Neural cell (in vitro differentiated cells): ENCODE measurements at regions not wholly inside any gene's neighbourhood (a gene's known extent, or its start where the extent isn't known, plus 50 kb on each side); places are given as distances from the start of the nearest gene placed in this dataset.

ENCODE experiments used
- H2AFZ ChIP-seq: fragments of 200-600, 300-800 bp; sonication (generic), shearing (Covaris generic); 2 replicates; pipeline ENCODE4 v1.6.0; 2014; ENCODE audit warnings: low read depth, mild to moderate bottlenecking, antibody characterized with exemption, low read length, moderate library complexity
- H3F3A ChIP-seq: fragments of 200-600 bp; shearing (Covaris generic); 2 replicates; pipeline ENCODE4 v1.6.1; 2016; ENCODE audit warnings: mild to moderate bottlenecking, moderate library complexity, mixed read lengths, antibody characterized with exemption, low read length; ENCODE audit not compliant: insufficient read depth, poor library complexity, severe bottlenecking
- H3K27ac ChIP-seq: fragments of 200-600, 300-800 bp; sonication (generic), shearing (Covaris generic); 2 replicates; pipeline ENCODE4 v1.5.1; 2014; ENCODE audit warnings: mild to moderate bottlenecking, low read length, moderate library complexity
- H3K27me3 ChIP-seq: fragments of 300-800, 200-600 bp; sonication (generic), shearing (Covaris generic); 2 replicates; pipeline ENCODE4 v1.6.0; 2014; ENCODE audit warnings: mild to moderate bottlenecking, low read depth, low read length, moderate library complexity; ENCODE audit not compliant: insufficient read depth
- H3K36me3 ChIP-seq: fragments of 300-800, 200-600 bp; sonication (generic), shearing (Covaris generic); 2 replicates; pipeline ENCODE4 v1.5.1; 2014; ENCODE audit warnings: mild to moderate bottlenecking, antibody characterized with exemption, low read length, moderate library complexity; ENCODE audit not compliant: insufficient read depth
- H3K4me2 ChIP-seq: fragments of 300-800, 200-600 bp; sonication (generic), shearing (Covaris generic); 2 replicates; pipeline ENCODE4 v1.6.0; 2014; ENCODE audit warnings: mild to moderate bottlenecking, low read length
- H3K4me3 ChIP-seq: fragments of 300-800, 200-600 bp; sonication (generic), shearing (Covaris generic); 2 replicates; pipeline ENCODE4 v1.5.1; 2014; ENCODE audit warnings: mild to moderate bottlenecking, low read length, moderate library complexity
- H3K79me2 ChIP-seq: fragments of 200-600 bp; shearing (Covaris generic); replicated peaks from 2 replicates; pipeline ENCODE4 v1.6.0; 2014; ENCODE audit warnings: mild to moderate bottlenecking, low read length, moderate library complexity; ENCODE audit not compliant: insufficient read depth
- H3K9ac ChIP-seq: fragments of 300-800, 200-600 bp; sonication (generic), shearing (Covaris generic); 2 replicates; pipeline ENCODE4 v1.6.1; 2016; ENCODE audit warnings: mild to moderate bottlenecking, low read length, mixed read lengths
- H3K9me2 ChIP-seq: fragments of 200-600 bp; shearing (Covaris generic); 2 replicates; pipeline ENCODE4 v1.6.1; 2016; ENCODE audit warnings: mild to moderate bottlenecking, low read length, mixed read lengths; ENCODE audit not compliant: insufficient read depth
- H3K9me3 ChIP-seq: fragments of 200-600, 300-800 bp; sonication (generic), shearing (Covaris generic); 2 replicates; pipeline ENCODE4 v1.6.1; 2016; ENCODE audit warnings: mild to moderate bottlenecking, mixed run types, low read length, moderate library complexity, mixed read lengths
- H4K20me1 ChIP-seq: fragments of 200-600 bp; shearing (Covaris generic); 2 replicates; pipeline ENCODE4 v1.6.1; 2016; ENCODE audit warnings: mild to moderate bottlenecking, mixed run types; ENCODE audit not compliant: insufficient read depth
- CTCF ChIP-seq: fragments of 450-650 bp; IDR thresholded peaks from 2 replicates; pipeline ENCODE4 v1.5.1; 2014; ENCODE audit warnings: antibody characterized with exemption, mild to moderate bottlenecking, moderate library complexity; ENCODE audit not compliant: poor library complexity, severe bottlenecking
- EP300 ChIP-seq: fragments of 450-650 bp; conservative IDR thresholded peaks from 2 replicates; pipeline ENCODE4 v1.6.1; 2014; ENCODE audit warnings: antibody characterized with exemption, mild to moderate bottlenecking, moderate library complexity; ENCODE audit not compliant: poor library complexity, severe bottlenecking
- EZH2 ChIP-seq: fragments of 200-600, 300-800 bp; shearing (Covaris generic), sonication (generic); IDR thresholded peaks from 2 replicates; pipeline ENCODE4 v1.6.1; 2014; ENCODE audit warnings: antibody characterized with exemption, low read length, borderline replicate concordance, mild to moderate bottlenecking; ENCODE audit not compliant: insufficient read depth, poor library complexity, severe bottlenecking
- MXI1 ChIP-seq: fragments of 450-650 bp; conservative IDR thresholded peaks from 2 replicates; pipeline ENCODE4 v1.6.1; 2014; ENCODE audit warnings: antibody characterized with exemption, mild to moderate bottlenecking; ENCODE audit not compliant: poor library complexity, severe bottlenecking
- POLR2AphosphoS5 ChIP-seq: IDR thresholded peaks from 2 replicates; pipeline ENCODE4 v1.6.1; 2012
- RAD21 ChIP-seq: fragments of 450-650 bp; conservative IDR thresholded peaks from 2 replicates; pipeline ENCODE4 v1.6.1; 2014; ENCODE audit warnings: antibody characterized with exemption, mild to moderate bottlenecking, moderate library complexity
- REST ChIP-seq: IDR thresholded peaks from 2 replicates; pipeline ENCODE4 v1.6.1; 2012; ENCODE audit warnings: borderline replicate concordance
- SMC3 ChIP-seq: fragments of 450-650 bp; conservative IDR thresholded peaks from 2 replicates; pipeline ENCODE4 v1.6.1; 2014; ENCODE audit warnings: antibody characterized with exemption, mild to moderate bottlenecking, moderate library complexity; ENCODE audit not compliant: poor library complexity
- TAF1 ChIP-seq: IDR thresholded peaks from 2 replicates; pipeline ENCODE4 v1.6.1; 2012; ENCODE audit warnings: low read depth

- Histone ChIP-seq H3K36me3 (no peaks in the 10 kb centered on the region), H4K20me1 (no peaks in the 10 kb centered on the region), H3F3A (no peaks in the 10 kb centered on the region), H2AFZ (no peak overlapping the region), H3K9me3 (no peaks in the 10 kb centered on the region), H3K4me2 (no peak overlapping the region), H3K27ac (no peak overlapping the region), H3K4me3 (no peak overlapping the region), H3K9me2 (no peaks in the 10 kb centered on the region), H3K79me2 (no peaks in the 10 kb centered on the region), H3K27me3 (no peaks in the 10 kb centered on the region), H3K9ac (no peak overlapping the region)
- TF ChIP-seq TAF1 (no peak), CTCF (no peak), MXI1 (no peak), EZH2 (no peak), EP300 (no peak)
Measured at GRCh38 chr4:17275836-17276235, 236.1 kb downstream of the QDPR start.

- Histone ChIP-seq H3K4me2 (no peak overlapping the region), H3K27ac (no peak overlapping the region), H3K27me3 (no peaks in the 10 kb centered on the region), H3K9me3 (no peaks in the 10 kb centered on the region), H2AFZ (no peak overlapping the region), H3K9me2 (no peaks in the 10 kb centered on the region), H3F3A (no peaks in the 10 kb centered on the region), H3K36me3 (no peaks in the 10 kb centered on the region), H4K20me1 (no peaks in the 10 kb centered on the region), H3K79me2 (no peaks in the 10 kb centered on the region), H3K4me3 (no peak overlapping the region), H3K9ac (no peak overlapping the region)
- TF ChIP-seq MXI1 (no peak), TAF1 (no peak), REST (no peak), EP300 (no peak), POLR2AphosphoS5 (no peak), SMC3 (no peak), RAD21 (no peak), CTCF (no peak), EZH2 (no peak)
Measured at GRCh38 chr4:17273047-17273446, 238.8 kb downstream of the QDPR start.
